HAP-1 (cell line): ENCODE measurements at regions not wholly inside any gene's neighbourhood (a gene's known extent, or its start where the extent isn't known, plus 50 kb on each side); places are given as distances from the start of the nearest gene placed in this dataset.

Experiments used
- DNase-seq, 2 experiments: peaks; one replicate each; pipeline ENCODE4 v3.0.0-alpha.2; 2016 to 2020; ENCODE audit warnings: low spot score in 2 of 2
- H3K27me3 ChIP-seq: fragments of 250-450 bp; sonication (Bioruptor Pico); 2 replicates; pipeline ENCODE4 v1.5.1; 2020; ENCODE audit warnings: low read depth, mild to moderate bottlenecking, moderate library complexity
- H3K36me3 ChIP-seq: fragments of 250-450 bp; sonication (Bioruptor Pico); replicated peaks from 2 replicates; pipeline ENCODE4 v1.5.1; 2020; ENCODE audit warnings: mild to moderate bottlenecking
- H3K4me1 ChIP-seq: fragments of 250-450 bp; sonication (Bioruptor Pico); 2 replicates; pipeline ENCODE4 v1.5.1; 2020; ENCODE audit warnings: mild to moderate bottlenecking
- H3K4me3 ChIP-seq: fragments of 250-450 bp; sonication (Bioruptor Pico); 2 replicates; pipeline ENCODE4 v1.5.1; 2020; ENCODE audit warnings: mild to moderate bottlenecking, moderate library complexity
- H3K9me3 ChIP-seq: fragments of 250-450 bp; sonication (Bioruptor Pico); 2 replicates; pipeline ENCODE4 v1.5.1; 2020; ENCODE audit warnings: mild to moderate bottlenecking, moderate library complexity
- in situ Hi-C: fragments of 300-500 bp; cut with MboI; formaldehyde crosslinking; loops from 3 replicates; pipeline ENCODE4 v1.14.3; 2020; ENCODE audit warnings: low sequenced_read_pairs, inconsistent platforms, mixed read lengths

- in situ Hi-C loops = no loop called here
- DNase-seq = no peak
- H3K4me1 ChIP-seq = no peaks in the 10 kb centered on the region
- no peaks in the 10 kb centered on the region for H3K27me3 ChIP-seq
- no peak overlapping the region for H3K4me3 ChIP-seq
- H3K9me3 ChIP-seq = no peaks in the 10 kb centered on the region
- no peaks in the 10 kb centered on the region for H3K36me3 ChIP-seq
These were observed 2618.1 kb downstream of the ARAP2 start for GRCh38 chr4:33626221-33626620.

- Histone ChIP-seq H3K4me1 (no peaks in the 10 kb centered on the region), H3K4me3 (no peak overlapping the region), H3K27me3 (no peaks in the 10 kb centered on the region), H3K9me3 (no peaks in the 10 kb centered on the region), H3K36me3 (no peaks in the 10 kb centered on the region)
- in situ Hi-C loops = no loop called here
- DNase-seq = no peak
These were observed 2616.0 kb downstream of the ARAP2 start for GRCh38 chr4:33628296-33628695.

GRCh38 chr4:33649015-33649414 is 2595.3 kb downstream of the ARAP2 start:
- peak in 1 of 2 experiments; percentile 6 for DNase-seq
- in situ Hi-C loops = no loop called here
- no peaks in the 10 kb centered on the region for H3K9me3 ChIP-seq
- no peaks in the 10 kb centered on the region for H3K36me3 ChIP-seq
- H3K27me3 ChIP-seq = no peaks in the 10 kb centered on the region
- no peak overlapping the region for H3K4me3 ChIP-seq
- no peaks in the 10 kb centered on the region for H3K4me1 ChIP-seq

- in situ Hi-C loops = no loop called here
- no peaks in the 10 kb centered on the region for H3K36me3 ChIP-seq
These were observed 2594.8 kb downstream of the ARAP2 start for GRCh38 chr4:33649471-33649870.

GRCh38 chr4:33650036-33650435 is 2594.3 kb downstream of the ARAP2 start:
- no peaks in the 10 kb centered on the region for H3K4me1 ChIP-seq
- no peaks in the 10 kb centered on the region for H3K9me3 ChIP-seq
- no peaks in the 10 kb centered on the region for H3K27me3 ChIP-seq
- in situ Hi-C loops = no loop called here
- no peaks in the 10 kb centered on the region for H3K36me3 ChIP-seq
- no peak overlapping the region for H3K4me3 ChIP-seq
- DNase-seq = no peak

More at GRCh38 chr4:33649471-33649870, 2594.8 kb downstream of the ARAP2 start:
- Histone ChIP-seq H3K27me3 (no peaks in the 10 kb centered on the region), H3K4me1 (no peaks in the 10 kb centered on the region), H3K4me3 (no peak overlapping the region), H3K9me3 (no peaks in the 10 kb centered on the region)
- no peak for DNase-seq

GRCh38 chr4:33658971-33659370 is 2585.3 kb downstream of the ARAP2 start:
- Histone ChIP-seq H3K4me3 (no peak overlapping the region), H3K27me3 (no peaks in the 10 kb centered on the region), H3K4me1 (no peaks in the 10 kb centered on the region), H3K36me3 (no peaks in the 10 kb centered on the region), H3K9me3 (peaks cover 4% of the 10 kb centered on the region; the same call in 1 of the 2 replicates)
- in situ Hi-C loops = no loop called here
- DNase-seq = no peak

- H3K4me1 ChIP-seq = no peaks in the 10 kb centered on the region
- no peaks in the 10 kb centered on the region for H3K36me3 ChIP-seq
- peaks cover 4% of the 10 kb centered on the region; the same call in 1 of the 2 replicates for H3K9me3 ChIP-seq
- H3K4me3 ChIP-seq = no peak overlapping the region
- no peak for DNase-seq
- H3K27me3 ChIP-seq = no peaks in the 10 kb centered on the region
- in situ Hi-C loops = no loop called here
These were observed 2582.7 kb downstream of the ARAP2 start for GRCh38 chr4:33661636-33662035.

- Histone ChIP-seq H3K4me1 (no peaks in the 10 kb centered on the region), H3K4me3 (no peak overlapping the region), H3K27me3 (no peaks in the 10 kb centered on the region), H3K9me3 (no peaks in the 10 kb centered on the region), H3K36me3 (no peaks in the 10 kb centered on the region)
- in situ Hi-C loops = no loop called here
- DNase-seq = no peak
These were observed 2558.4 kb downstream of the ARAP2 start for GRCh38 chr4:33685939-33686338.

- H3K4me1 ChIP-seq = no peaks in the 10 kb centered on the region
- H3K27me3 ChIP-seq = no peaks in the 10 kb centered on the region
- H3K4me3 ChIP-seq = no peak overlapping the region
- H3K36me3 ChIP-seq = no peaks in the 10 kb centered on the region
- DNase-seq = no peak
- no peaks in the 10 kb centered on the region for H3K9me3 ChIP-seq
- in situ Hi-C loops = no loop called here
These were observed 2548.3 kb downstream of the ARAP2 start for GRCh38 chr4:33696041-33696440.

GRCh38 chr4:33696586-33696985 is 2547.7 kb downstream of the ARAP2 start:
- H3K27me3 ChIP-seq = no peaks in the 10 kb centered on the region
- no peaks in the 10 kb centered on the region for H3K9me3 ChIP-seq
- in situ Hi-C loops = no loop called here
- no peak overlapping the region for H3K4me3 ChIP-seq
- DNase-seq = no peak
- H3K36me3 ChIP-seq = no peaks in the 10 kb centered on the region
- no peaks in the 10 kb centered on the region for H3K4me1 ChIP-seq

- no peak overlapping the region for H3K4me3 ChIP-seq
- no peaks in the 10 kb centered on the region for H3K27me3 ChIP-seq
- H3K36me3 ChIP-seq = no peaks in the 10 kb centered on the region
- no peaks in the 10 kb centered on the region for H3K4me1 ChIP-seq
- no peaks in the 10 kb centered on the region for H3K9me3 ChIP-seq
- in situ Hi-C loops = no loop called here
- no peak for DNase-seq
These were observed 2535.1 kb downstream of the ARAP2 start for GRCh38 chr4:33709247-33709646.

GRCh38 chr4:33711826-33712225 is 2532.5 kb downstream of the ARAP2 start:
- Histone ChIP-seq H3K9me3 (no peaks in the 10 kb centered on the region), H3K36me3 (no peaks in the 10 kb centered on the region)
- in situ Hi-C loops = no loop called here

GRCh38 chr4:33714971-33715370 is 2529.3 kb downstream of the ARAP2 start:
- in situ Hi-C loops = no loop called here
- no peak for DNase-seq

More at GRCh38 chr4:33711826-33712225, 2532.5 kb downstream of the ARAP2 start:
- no peak for DNase-seq
- H3K4me3 ChIP-seq = no peak overlapping the region
- H3K4me1 ChIP-seq = no peaks in the 10 kb centered on the region
- H3K27me3 ChIP-seq = no peaks in the 10 kb centered on the region

GRCh38 chr4:33715841-33716395 is 2528.4 kb downstream of the ARAP2 start:
- Histone ChIP-seq H3K27me3 (no peaks in the 10 kb centered on the region), H3K36me3 (no peaks in the 10 kb centered on the region), H3K4me1 (no peaks in the 10 kb centered on the region), H3K4me3 (no peak overlapping the region), H3K9me3 (no peaks in the 10 kb centered on the region)
- in situ Hi-C loops = no loop called here
- no peak for DNase-seq

More at GRCh38 chr4:33714971-33715370, 2529.3 kb downstream of the ARAP2 start:
- Histone ChIP-seq H3K27me3 (no peaks in the 10 kb centered on the region), H3K4me1 (no peaks in the 10 kb centered on the region), H3K9me3 (no peaks in the 10 kb centered on the region), H3K36me3 (no peaks in the 10 kb centered on the region), H3K4me3 (no peak overlapping the region)

GRCh38 chr4:33722254-33722653 is 2522.1 kb downstream of the ARAP2 start:
- no peaks in the 10 kb centered on the region for H3K9me3 ChIP-seq
- H3K27me3 ChIP-seq = no peaks in the 10 kb centered on the region
- DNase-seq = no peak
- no peaks in the 10 kb centered on the region for H3K4me1 ChIP-seq
- no peaks in the 10 kb centered on the region for H3K36me3 ChIP-seq
- no peak overlapping the region for H3K4me3 ChIP-seq
- in situ Hi-C loops = no loop called here
